Lung (tissue), 11 donors: ENCODE measurements at regions not wholly inside any gene's neighbourhood (a gene's known extent, or its start where the extent isn't known, plus 50 kb on each side); places are given as distances from the start of the nearest gene placed in this dataset.
A peak's percentile ranks its signal among the peaks of the same experiment; 100 is the strongest.
"Not testable (repeated sequence)": the region's sequence is repeated elsewhere in the genome, so short reads cannot be mapped to it uniquely, and the experiment has no call there.

Experiments used
- ATAC-seq: fragments of 200-7000 bp; cut with Tn5 transposase; one replicate; pipeline ENCODE4 v1.9.1; 2020; ENCODE audit warnings: moderate number of reproducible peaks; ENCODE audit not compliant: insufficient read depth, low FRiP score
- DNase-seq, 3 donors: peaks; one replicate each; pipeline ENCODE4 v3.0.0-alpha.2; 2013 to 2017
- H3K27ac ChIP-seq, 2 donors: one replicate each; pipeline ENCODE4 v1.5.1; 2013; ENCODE audit warnings: mild to moderate bottlenecking in 2 of 2, moderate library complexity in 2 of 2, control low read depth in 1 of 2, inconsistent platforms in 1 of 2, low read depth in 1 of 2, low read length in 1 of 2
- H3K27me3 ChIP-seq, 3 donors: one replicate each; pipeline ENCODE4 v1.5.1; 2013; ENCODE audit warnings: low read length in 2 of 3; ENCODE audit not compliant: control insufficient read depth in 3 of 3, insufficient read depth in 3 of 3
- H3K36me3 ChIP-seq, 4 donors: one replicate each; pipeline ENCODE4 v1.5.1; 2013; ENCODE audit warnings: low read length in 4 of 4, mild to moderate bottlenecking in 1 of 4, moderate library complexity in 1 of 4; ENCODE audit not compliant: control insufficient read depth in 4 of 4, insufficient read depth in 4 of 4
- H3K4me1 ChIP-seq, 5 donors: one replicate each; pipeline ENCODE4 v1.5.1; 2013; ENCODE audit warnings: low read length in 5 of 5, mild to moderate bottlenecking in 2 of 5, moderate library complexity in 1 of 5; ENCODE audit not compliant: control insufficient read depth in 5 of 5, insufficient read depth in 5 of 5
- H3K4me3 ChIP-seq: one replicate; pipeline ENCODE4 v1.5.1; 2013; ENCODE audit warnings: mild to moderate bottlenecking, control low read depth, moderate library complexity
- H3K9ac ChIP-seq, 2 donors: one replicate each; pipeline ENCODE4 v1.5.1; 2013; ENCODE audit warnings: low read length in 2 of 2, control low read depth in 1 of 2; ENCODE audit not compliant: insufficient read depth in 1 of 2
- H3K9me3 ChIP-seq, 4 donors: one replicate each; pipeline ENCODE4 v1.5.1; 2013; ENCODE audit warnings: low read length in 3 of 4, mild to moderate bottlenecking in 1 of 4, moderate library complexity in 1 of 4; ENCODE audit not compliant: control insufficient read depth in 4 of 4, insufficient read depth in 3 of 4
- CTCF ChIP-seq: IDR thresholded peaks from 2 replicates; pipeline ENCODE4 v1.5.1; 2012; ENCODE audit warnings: mild to moderate bottlenecking; ENCODE audit errors: control extremely low read depth, extremely low read depth
- WGBS, 2 donors: extraction: QIAGEN DNeasy Blood & Tissue Kit; methylation state at CpG; one replicate each; pipeline ENCODE4 v1.1.7; 2013; 5-methylcytosine and 5-hydroxymethylcytosine counted together
- donor health status: control.
- donor health status: control.
- donor health status: Bipolar disorder and iron deficiency.
- donor health status: healthy.
- donor health status: DM: yes; HTN: yes; CAD: no.

GRCh38 chr9:75358846-75359245 lies 270.5 kb downstream of the OSTF1 start:
- DNase-seq (no peak), ATAC-seq (no peak)
- Histone ChIP-seq H3K4me3 (no peak overlapping the region), H3K27me3 (no peaks in the 10 kb centered on the region), H3K4me1 (no peaks in the 10 kb centered on the region), H3K9ac (no peak overlapping the region), H3K9me3 (peaks cover 0 to 5% (median 0%) of the 10 kb centered on the region in 4 donors), H3K36me3 (no peaks in the 10 kb centered on the region), H3K27ac (no peak overlapping the region)
- TF ChIP-seq CTCF = no peak
- 62 to 82% methylated on average over 1 of the region's 1 CpG for WGBS, 2 donors

- no peak for ATAC-seq
Measured at GRCh38 chr9:75359638-75360037, 271.3 kb downstream of the OSTF1 start.

GRCh38 chr9:75360252-75360651 lies 271.9 kb downstream of the OSTF1 start:
- no peak overlapping the region for H3K9ac ChIP-seq
- DNase-seq (peak in 1 of 3 donors; percentile 15), ATAC-seq (no peak)
- no peaks in the 10 kb centered on the region for H3K36me3 ChIP-seq
- peaks cover 0 to 5% (median 0%) of the 10 kb centered on the region in 4 donors for H3K9me3 ChIP-seq
- no peak overlapping the region for H3K27ac ChIP-seq
- WGBS, 2 donors = 71 to 88% methylated on average over 3 of the region's 3 CpGs
- H3K4me1 ChIP-seq = no peaks in the 10 kb centered on the region
- no peaks in the 10 kb centered on the region for H3K27me3 ChIP-seq
- no peak for TF ChIP-seq CTCF
- H3K4me3 ChIP-seq = no peak overlapping the region

More at GRCh38 chr9:75359638-75360037, 271.3 kb downstream of the OSTF1 start:
- no peak for DNase-seq
- Histone ChIP-seq H3K27ac (no peak overlapping the region), H3K4me3 (no peak overlapping the region), H3K9me3 (peaks cover 0 to 5% (median 0%) of the 10 kb centered on the region in 4 donors), H3K36me3 (no peaks in the 10 kb centered on the region), H3K4me1 (no peaks in the 10 kb centered on the region), H3K9ac (no peak overlapping the region), H3K27me3 (no peaks in the 10 kb centered on the region)
- 91 to 92% methylated on average over 3 of the region's 3 CpGs for WGBS, 2 donors
- no peak for TF ChIP-seq CTCF

GRCh38 chr9:75362446-75362845 lies 274.1 kb downstream of the OSTF1 start:
- H3K9ac ChIP-seq, H3K27ac ChIP-seq, H3K4me3 ChIP-seq, H3K27me3 ChIP-seq, DNase-seq, H3K9me3 ChIP-seq, H3K36me3 ChIP-seq, ATAC-seq, H3K4me1 ChIP-seq: not testable (repeated sequence)
- 77 to 82% methylated on average over 5 of the region's 5 CpGs for WGBS, 2 donors
